GM18867 (cell line): ENCODE measurements at regions not wholly inside any gene's neighbourhood (a gene's known extent, or its start where the extent isn't known, plus 50 kb on each side); places are given as distances from the start of the nearest gene placed in this dataset.
A peak's percentile ranks its signal among the peaks of the same experiment; 100 is the strongest.

ENCODE experiments used
- ATAC-seq: cut with Tn5 transposase; IDR thresholded peaks from one replicate; pipeline ENCODE4 v1.9.1; 2021; ENCODE audit warnings: mild to moderate bottlenecking, moderate library complexity; ENCODE audit not compliant: unreplicated experiment

- ATAC-seq = no peak
Measured at GRCh38 chr5:164636456-164636855, 1131.0 kb downstream of the MAT2B start.

- no peak for ATAC-seq
Measured at GRCh38 chr5:164637931-164638521, 1132.6 kb downstream of the MAT2B start.

GRCh38 chr5:164649266-164649665 is 1143.8 kb downstream of the MAT2B start:
- ATAC-seq = no peak

- peak; percentile 60 for ATAC-seq
Measured at GRCh38 chr5:164650427-164650826, 1145.0 kb downstream of the MAT2B start.

GRCh38 chr5:164651546-164652275 is 1146.3 kb downstream of the MAT2B start:
- ATAC-seq = peak; percentile 78

- ATAC-seq = no peak
Measured at GRCh38 chr5:164652276-164652660, 1146.8 kb downstream of the MAT2B start.

- ATAC-seq = no peak
Measured at GRCh38 chr5:164663198-164663989, 1158.0 kb downstream of the MAT2B start.

GRCh38 chr5:164671640-164672039 is 1166.2 kb downstream of the MAT2B start:
- ATAC-seq = no peak

GRCh38 chr5:164672205-164672604 is 1166.8 kb downstream of the MAT2B start:
- ATAC-seq = no peak

- peak; percentile 85 for ATAC-seq
Measured at GRCh38 chr5:164672931-164673694, 1167.7 kb downstream of the MAT2B start.

- ATAC-seq = no peak
Measured at GRCh38 chr5:164679461-164679860, 1174.0 kb downstream of the MAT2B start.

GRCh38 chr5:164680216-164680615 is 1174.8 kb downstream of the MAT2B start:
- ATAC-seq = no peak

GRCh38 chr5:164680812-164681520 is 1175.5 kb downstream of the MAT2B start:
- no peak for ATAC-seq

- no peak for ATAC-seq
Measured at GRCh38 chr5:164687391-164687790, 1182.0 kb downstream of the MAT2B start.

- ATAC-seq = no peak
Measured at GRCh38 chr5:164688437-164688836, 1183.0 kb downstream of the MAT2B start.

- ATAC-seq = no peak
Measured at GRCh38 chr5:164708831-164709230, 1203.4 kb downstream of the MAT2B start.

- peak; percentile 59 for ATAC-seq
Measured at GRCh38 chr5:164713682-164714081, 1208.3 kb downstream of the MAT2B start.

GRCh38 chr5:164721116-164721515 is 1215.7 kb downstream of the MAT2B start:
- no peak for ATAC-seq

GRCh38 chr5:164721656-164722055 is 1216.2 kb downstream of the MAT2B start:
- no peak for ATAC-seq

- ATAC-seq = no peak
Measured at GRCh38 chr5:164722702-164723101, 1217.3 kb downstream of the MAT2B start.
